DMS153 treated with DMSO at 0.1 percent for 48 hours (cell line): ENCODE measurements at regions not wholly inside any gene's neighbourhood (a gene's known extent, or its start where the extent isn't known, plus 50 kb on each side); places are given as distances from the start of the nearest gene placed in this dataset.
"Not testable (repeated sequence)": the region's sequence is repeated elsewhere in the genome, so short reads cannot be mapped to it uniquely, and the experiment has no call there.

Source experiments
- DNase-seq: peaks from one replicate; lab custom pipeline; 2025; ENCODE audit not compliant: unreplicated experiment; lab: John Stamatoyannopoulos, UW

DNA sequence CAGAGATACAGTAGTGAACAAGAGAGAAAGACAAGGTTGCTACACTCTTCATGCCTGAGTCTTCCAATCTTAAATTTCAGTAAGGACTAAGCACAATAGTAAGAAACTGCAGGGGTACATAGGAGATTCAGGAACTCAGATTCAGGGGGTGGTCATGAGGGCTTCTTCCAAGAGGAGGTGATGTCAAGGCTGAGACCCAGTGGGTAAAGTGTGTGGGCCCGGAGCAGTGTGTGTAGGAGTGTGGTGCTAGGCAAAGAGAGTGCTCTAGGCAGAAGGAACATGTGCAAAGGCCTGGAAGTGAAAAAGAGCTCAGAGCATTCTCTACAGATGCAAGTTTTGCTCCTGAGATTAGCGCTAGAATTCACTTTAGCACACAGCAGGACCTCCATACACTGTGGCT, 102.9 kb upstream of the SPATA12 start:
- no peak for DNase-seq

GRCh38 chr3:56956906-56957305, 103.6 kb upstream of the SPATA12 start:
- DNase-seq = no peak

DNA sequence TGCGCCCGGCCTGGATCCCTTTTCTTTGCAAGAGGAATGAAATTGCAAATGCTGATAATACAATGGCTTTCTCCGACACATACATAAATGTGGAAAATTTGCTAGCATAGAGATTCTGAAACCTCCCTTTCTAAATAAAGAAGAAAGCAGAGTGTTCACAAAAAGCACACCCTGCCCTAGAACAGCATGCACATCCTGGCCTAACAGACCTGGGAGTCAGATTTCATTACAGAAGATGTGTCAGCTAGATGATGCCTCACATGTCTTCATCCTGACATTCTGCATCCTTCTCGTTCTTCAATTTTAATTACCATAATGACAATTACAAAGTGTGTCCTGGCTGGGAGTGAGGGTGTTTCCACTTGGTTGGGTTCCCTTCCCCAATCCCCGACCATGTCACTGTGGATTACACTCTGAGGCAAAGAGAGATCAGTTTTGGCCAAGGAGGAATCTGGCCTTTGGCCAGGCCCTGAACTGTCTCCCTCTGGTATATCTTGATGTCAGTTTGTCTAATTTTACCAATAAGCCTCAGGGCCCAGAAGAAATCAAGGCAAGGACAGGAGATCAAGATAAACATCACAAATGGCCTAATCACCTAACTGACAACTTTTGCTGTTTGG, 104.9 kb upstream of the SPATA12 start:
- no peak for DNase-seq

- no peak for DNase-seq
Observed at GRCh38 chr3:56954125-56954524, 106.3 kb upstream of the SPATA12 start.

GRCh38 chr3:56952846-56953245, 107.6 kb upstream of the SPATA12 start:
- no peak for DNase-seq

- no peak for DNase-seq
Observed at GRCh38 chr3:56952061-56952460, 108.4 kb upstream of the SPATA12 start.

GRCh38 chr3:56951366-56951765, 109.1 kb upstream of the SPATA12 start:
- DNase-seq = no peak

DNA sequence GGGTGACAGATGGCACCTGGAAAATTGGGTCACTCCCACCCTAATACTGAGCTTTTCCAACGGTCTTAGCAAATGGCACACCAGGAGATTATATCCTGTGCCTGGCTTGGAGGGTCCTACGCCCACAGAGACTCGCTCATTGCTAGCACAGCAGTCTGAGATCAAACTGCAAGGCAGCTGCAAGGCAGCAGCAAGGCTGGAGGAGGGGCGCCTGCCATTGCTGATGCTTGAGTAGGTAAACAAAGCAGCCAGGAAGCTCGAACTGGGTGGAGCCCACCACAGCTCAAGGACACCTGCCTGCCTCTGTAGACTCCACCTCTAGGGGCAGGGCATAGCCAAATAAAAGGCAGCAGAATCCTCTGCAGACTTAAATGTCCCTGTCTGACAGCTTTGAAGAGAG, 115.1 kb upstream of the SPATA12 start:
- DNase-seq = not testable (repeated sequence)

GRCh38 chr3:56942523-56942922, 117.9 kb upstream of the SPATA12 start:
- no peak for DNase-seq

GRCh38 chr3:56940976-56941375, 119.5 kb upstream of the SPATA12 start:
- DNase-seq = no peak

DNA sequence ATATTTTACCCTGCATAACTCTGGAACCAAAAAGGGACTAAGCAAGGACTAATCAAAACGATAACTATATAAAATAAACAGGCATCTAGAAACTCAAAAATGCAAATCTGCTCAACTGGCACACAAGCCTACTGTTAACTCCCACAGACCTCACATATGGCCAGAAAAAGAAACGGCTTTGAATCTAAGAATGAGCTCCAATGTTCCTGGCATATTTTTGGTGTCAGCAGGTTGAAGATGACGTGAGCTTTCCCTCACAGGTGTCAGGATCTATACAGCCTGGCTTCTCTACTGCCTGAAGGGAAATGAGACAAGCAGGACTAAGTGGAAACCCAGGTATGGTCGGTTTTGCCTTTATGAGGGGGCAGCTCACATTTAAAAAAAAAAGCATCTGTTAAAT, 120.1 kb upstream of the SPATA12 start:
- no peak for DNase-seq

DNA sequence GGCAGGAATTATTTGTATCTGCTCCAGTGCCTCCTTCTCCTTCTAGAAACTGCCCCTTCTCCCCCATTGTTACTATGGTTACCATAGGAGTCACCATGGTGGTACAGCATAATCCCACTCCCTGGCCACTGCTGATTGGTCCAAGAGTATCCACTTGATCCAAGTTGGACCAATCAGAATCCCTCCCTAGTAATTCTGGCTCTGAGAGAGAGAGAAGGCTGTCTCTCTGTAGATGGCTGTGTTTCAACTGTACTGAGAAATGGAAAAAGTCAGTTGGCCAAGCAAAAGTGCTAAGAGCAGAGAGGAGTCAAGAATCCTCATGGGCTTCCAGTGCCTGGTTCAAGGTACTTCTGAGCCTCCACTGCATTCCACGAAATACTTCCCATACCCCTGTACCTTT, 120.6 kb upstream of the SPATA12 start:
- no peak for DNase-seq

DNA sequence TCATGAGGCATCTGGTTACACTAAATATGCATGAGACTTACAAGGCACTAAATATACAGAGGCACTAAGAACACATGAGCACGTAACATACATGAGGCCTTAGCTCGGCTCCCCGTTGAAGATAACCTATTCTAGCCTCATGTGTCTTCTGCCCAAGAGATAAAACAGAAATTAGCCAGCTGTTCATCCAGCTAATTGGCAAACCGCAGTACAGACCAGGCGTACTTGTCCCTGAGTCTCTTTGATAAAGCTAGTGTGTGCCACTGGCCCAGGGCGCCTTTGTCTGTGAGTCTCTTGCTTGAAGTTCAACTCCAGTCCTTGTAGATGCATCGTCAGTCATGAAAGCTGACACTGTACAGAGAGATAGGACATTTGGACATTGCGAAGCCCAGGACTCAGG, 121.9 kb upstream of the SPATA12 start:
- no peak for DNase-seq

DNA sequence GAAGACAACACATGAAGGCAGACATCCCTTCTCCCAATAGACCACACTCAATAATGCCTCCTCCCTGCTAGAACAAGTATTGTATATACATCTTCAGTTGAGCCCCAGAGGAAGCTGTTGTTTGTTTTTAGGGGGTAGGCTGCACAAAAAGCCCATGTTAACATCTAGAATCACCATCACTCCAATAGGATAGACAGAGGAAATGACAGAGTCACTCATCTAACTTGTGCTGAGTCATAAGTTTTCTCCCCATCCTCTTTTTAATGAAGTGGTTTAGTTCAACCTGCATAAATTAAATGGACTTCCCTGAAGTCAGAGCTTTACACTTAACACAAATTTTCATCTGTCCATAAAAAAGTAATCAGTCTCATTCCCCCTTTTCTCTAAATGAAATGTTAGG, 122.9 kb upstream of the SPATA12 start:
- no peak for DNase-seq

DNA sequence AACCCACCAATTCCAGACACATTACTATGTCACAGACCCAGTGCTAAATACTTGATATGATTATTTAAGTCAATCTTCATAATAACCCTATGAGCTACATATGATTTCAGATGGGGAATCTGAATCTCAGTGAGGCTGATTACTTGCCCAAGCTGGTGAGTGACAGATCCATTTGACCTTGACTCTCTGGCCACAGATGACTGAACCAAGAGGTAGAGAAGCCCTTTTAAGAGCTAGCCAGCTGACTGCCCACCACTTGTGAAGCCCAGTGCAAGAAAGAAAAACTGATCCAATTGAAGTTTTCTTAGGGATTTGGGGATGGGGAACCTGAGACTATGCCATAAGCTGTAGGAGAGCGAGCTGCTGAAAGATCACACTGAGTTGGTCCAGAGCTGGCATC, 124.7 kb upstream of the SPATA12 start:
- no peak for DNase-seq

- not testable (repeated sequence) for DNase-seq
Observed at GRCh38 chr3:56934481-56934880, 126.0 kb upstream of the SPATA12 start.

DNA sequence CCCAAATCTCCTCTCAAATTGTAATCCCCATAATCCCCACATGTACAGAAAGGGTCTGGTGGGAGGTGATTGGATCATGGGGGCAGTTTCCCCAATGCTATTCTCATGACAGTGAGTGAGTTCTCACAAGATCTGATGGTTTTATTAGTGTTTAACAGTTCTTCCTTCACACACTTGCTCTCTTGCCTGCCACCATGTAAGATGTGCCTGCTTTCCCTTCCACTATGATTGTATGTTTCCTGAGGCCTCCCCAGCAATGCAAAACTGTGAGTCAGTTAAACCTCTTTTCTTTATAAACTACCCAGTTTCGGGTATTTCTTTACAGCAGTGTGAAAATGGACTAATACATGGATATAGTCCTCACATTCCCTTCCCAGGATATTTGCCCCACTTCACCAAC, 126.7 kb upstream of the SPATA12 start:
- DNase-seq = no peak

- DNase-seq = no peak
Observed at GRCh38 chr3:56932866-56933265, 127.6 kb upstream of the SPATA12 start.

GRCh38 chr3:56931836-56932235, 128.6 kb upstream of the SPATA12 start:
- DNase-seq = no peak

GRCh38 chr3:56930706-56931105, 129.0 kb upstream of the ARHGEF3 start:
- DNase-seq = no peak

DNA sequence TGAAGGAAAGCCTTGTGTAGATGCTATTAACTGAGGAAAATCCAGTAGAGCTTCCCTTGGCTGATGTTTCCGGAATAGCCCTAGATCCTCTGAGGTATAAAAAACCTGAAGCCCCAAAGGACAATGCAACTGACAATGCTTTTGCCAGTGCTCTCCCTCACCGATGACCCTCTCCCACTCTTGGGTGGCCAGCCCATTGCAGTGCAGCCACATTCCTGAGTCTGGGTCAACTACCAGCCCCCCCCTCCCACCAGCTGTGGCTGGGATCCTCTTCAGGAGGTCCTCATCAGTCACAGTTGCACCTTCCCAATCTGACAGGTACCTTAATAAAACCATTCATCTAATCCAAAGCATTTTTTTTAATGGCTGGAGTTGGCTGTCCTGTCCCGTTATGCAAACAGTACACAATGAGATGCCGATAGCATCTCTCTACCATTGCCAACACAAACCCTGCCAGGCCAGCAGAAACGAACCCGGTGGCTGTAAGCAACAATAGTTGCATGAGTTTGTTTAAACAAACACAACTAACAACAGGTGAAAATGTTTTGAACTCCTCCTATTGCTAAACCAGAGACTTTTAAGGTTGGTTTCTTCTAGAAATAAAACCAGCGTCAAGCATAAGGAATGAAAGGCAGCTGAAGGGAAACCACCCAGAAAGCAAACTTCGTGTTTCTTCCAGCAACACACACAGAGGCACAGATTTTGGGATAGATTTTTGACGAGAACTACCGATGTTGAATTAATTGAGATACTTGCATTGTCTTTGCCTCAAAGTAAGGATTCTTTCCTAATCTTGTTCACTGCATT, 128.3 kb upstream of the ARHGEF3 start:
- DNase-seq = no peak

GRCh38 chr3:56928379-56929068, 126.8 kb upstream of the ARHGEF3 start:
- DNase-seq = no peak
